ENCODE measurements at regions not wholly inside any gene's neighbourhood (a gene's known extent, or its start where the extent isn't known, plus 50 kb on each side); places are given as distances from the start of the nearest gene placed in this dataset.
"Not testable (repeated sequence)": the region's sequence is repeated elsewhere in the genome, so short reads cannot be mapped to it uniquely, and the experiment has no call there.

DNA sequence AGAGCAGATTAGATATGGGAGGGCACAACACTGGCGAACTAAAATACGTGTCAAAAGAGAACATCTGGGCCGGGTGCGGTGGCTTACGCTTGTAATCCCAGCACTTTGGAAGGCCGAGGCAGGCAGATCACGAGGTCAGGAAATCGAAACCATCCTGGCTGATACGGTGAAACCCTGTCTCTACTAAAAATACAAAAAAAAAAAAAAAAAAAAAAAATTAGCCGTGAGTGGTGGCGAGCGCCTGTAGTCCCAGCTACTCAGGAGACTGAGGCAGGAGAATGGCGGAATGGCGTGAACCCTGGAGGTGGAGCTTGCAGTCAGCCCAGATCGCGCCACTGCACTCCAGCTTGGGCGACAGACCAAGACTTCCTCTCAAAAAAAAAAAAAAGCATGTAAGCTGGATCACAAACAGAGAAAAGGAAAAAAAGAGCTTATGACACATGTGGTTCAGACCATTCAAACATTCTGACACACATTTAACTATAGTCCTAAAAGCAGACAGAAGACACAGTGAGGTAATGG is 1716.9 kb downstream of the SI start:
- H4K91ac ChIP-seq (ENCODE audit: low read length); H3K36me3 ChIP-seq (ENCODE audit: control insufficient read depth in 1 of 2, insufficient read depth in 2 of 2, low read depth in 1 of 2, low read length in 2 of 2); H3K14ac ChIP-seq (ENCODE audit: low read length in 2 of 2); H3K18ac ChIP-seq (ENCODE audit: low read depth in 1 of 2, low read length in 2 of 2); H2BK15ac ChIP-seq (ENCODE audit: low read depth, poor library complexity, severe bottlenecking); H2AFZ ChIP-seq (ENCODE audit: low read depth, low read length); H3K4ac ChIP-seq (ENCODE audit: low read depth in 1 of 2, low read length in 2 of 2); H3K27me3 ChIP-seq (ENCODE audit: control insufficient read depth in 1 of 2, insufficient read depth in 1 of 2, low read length in 2 of 2); H3K9me3 ChIP-seq (ENCODE audit: control insufficient read depth, low read length); H2BK5ac ChIP-seq (ENCODE audit: low read depth, low read length, poor library complexity, severe bottlenecking); H3K23ac ChIP-seq (ENCODE audit: low read length in 2 of 2); H2BK120ac ChIP-seq (ENCODE audit: low read depth, low read length); DNase-seq; H3K4me3 ChIP-seq (ENCODE audit: insufficient read depth in 1 of 2, low read depth in 1 of 2, low read length in 2 of 2); H4K8ac ChIP-seq (ENCODE audit: low read length); H2AK5ac ChIP-seq (ENCODE audit: low read length, severe bottlenecking); H3K9ac ChIP-seq (ENCODE audit: low read length); H2BK12ac ChIP-seq (ENCODE audit: low read length in 2 of 2); H3K27ac ChIP-seq (ENCODE audit: low read length, poor library complexity, severe bottlenecking); H3K4me1 ChIP-seq (ENCODE audit: control insufficient read depth, insufficient read depth, low read depth, low read length); H3K79me1 ChIP-seq (replicated peaks; ENCODE audit: low read length, poor library complexity, severe bottlenecking); H3K4me2 ChIP-seq (ENCODE audit: low read length, poor library complexity, severe bottlenecking): not testable (repeated sequence)
- 94% methylated on average over 9 of the region's 17 CpGs for WGBS

- H2AFZ ChIP-seq (ENCODE audit: low read depth, low read length): no peak overlapping the region
- no peak overlapping the region for H4K91ac ChIP-seq (ENCODE audit: low read length)
- H3K36me3 ChIP-seq (ENCODE audit: control insufficient read depth in 1 of 2, insufficient read depth in 2 of 2, low read depth in 1 of 2, low read length in 2 of 2): no peaks in the 10 kb centered on the region
Measured at GRCh38 chr3:163347944-163348343, 1730.4 kb downstream of the SI start.

GRCh38 chr3:163335429-163335828 is 1742.9 kb downstream of the SI start:
- Histone ChIP-seq H3K27me3 (ENCODE audit: control insufficient read depth in 1 of 2, insufficient read depth in 1 of 2, low read length in 2 of 2) (no peaks in the 10 kb centered on the region), H3K9me3 (ENCODE audit: control insufficient read depth, low read length) (peaks cover 14% of the 10 kb centered on the region), H3K27ac (ENCODE audit: low read length, poor library complexity, severe bottlenecking) (no peak overlapping the region), H2BK15ac (ENCODE audit: low read depth, poor library complexity, severe bottlenecking) (no peak overlapping the region), H3K18ac (ENCODE audit: low read depth in 1 of 2, low read length in 2 of 2) (no peak overlapping the region), H3K23ac (ENCODE audit: low read length in 2 of 2) (no peak overlapping the region), H4K91ac (ENCODE audit: low read length) (no peak overlapping the region), H3K14ac (ENCODE audit: low read length in 2 of 2) (no peak overlapping the region), H4K8ac (ENCODE audit: low read length) (no peak overlapping the region), H2AK5ac (ENCODE audit: low read length, severe bottlenecking) (no peak overlapping the region), H3K79me1 (replicated peaks; ENCODE audit: low read length, poor library complexity, severe bottlenecking) (no peaks in the 10 kb centered on the region), H2BK120ac (ENCODE audit: low read depth, low read length) (no peak overlapping the region), H2BK5ac (ENCODE audit: low read depth, low read length, poor library complexity, severe bottlenecking) (no peak overlapping the region), H3K36me3 (ENCODE audit: control insufficient read depth in 1 of 2, insufficient read depth in 2 of 2, low read depth in 1 of 2, low read length in 2 of 2) (no peaks in the 10 kb centered on the region), H2BK12ac (ENCODE audit: low read length in 2 of 2) (no peak overlapping the region), H3K4me3 (ENCODE audit: insufficient read depth in 1 of 2, low read depth in 1 of 2, low read length in 2 of 2) (no peak overlapping the region), H3K4ac (ENCODE audit: low read depth in 1 of 2, low read length in 2 of 2) (no peak overlapping the region), H3K4me1 (ENCODE audit: control insufficient read depth, insufficient read depth, low read depth, low read length) (no peaks in the 10 kb centered on the region), H3K9ac (ENCODE audit: low read length) (no peak overlapping the region), H2AFZ (ENCODE audit: low read depth, low read length) (no peak overlapping the region), H3K4me2 (ENCODE audit: low read length, poor library complexity, severe bottlenecking) (no peak overlapping the region)
- no peak for DNase-seq
- 56% methylated on average over 1 of the region's 1 CpG for WGBS

More at GRCh38 chr3:163347944-163348343, 1730.4 kb downstream of the SI start:
- Histone ChIP-seq H3K27me3 (ENCODE audit: control insufficient read depth in 1 of 2, insufficient read depth in 1 of 2, low read length in 2 of 2) (no peaks in the 10 kb centered on the region), H3K27ac (ENCODE audit: low read length, poor library complexity, severe bottlenecking) (no peak overlapping the region), H3K79me1 (replicated peaks; ENCODE audit: low read length, poor library complexity, severe bottlenecking) (no peaks in the 10 kb centered on the region), H3K14ac (ENCODE audit: low read length in 2 of 2) (no peak overlapping the region), H3K4me3 (ENCODE audit: insufficient read depth in 1 of 2, low read depth in 1 of 2, low read length in 2 of 2) (no peak overlapping the region), H2BK5ac (ENCODE audit: low read depth, low read length, poor library complexity, severe bottlenecking) (no peak overlapping the region), H2BK12ac (ENCODE audit: low read length in 2 of 2) (no peak overlapping the region), H3K4me2 (ENCODE audit: low read length, poor library complexity, severe bottlenecking) (no peak overlapping the region), H3K9me3 (ENCODE audit: control insufficient read depth, low read length) (peaks cover 3% of the 10 kb centered on the region), H3K18ac (ENCODE audit: low read depth in 1 of 2, low read length in 2 of 2) (no peak overlapping the region), H3K4ac (ENCODE audit: low read depth in 1 of 2, low read length in 2 of 2) (no peak overlapping the region), H2BK120ac (ENCODE audit: low read depth, low read length) (no peak overlapping the region), H4K8ac (ENCODE audit: low read length) (no peak overlapping the region), H2BK15ac (ENCODE audit: low read depth, poor library complexity, severe bottlenecking) (no peak overlapping the region), H3K9ac (ENCODE audit: low read length) (no peak overlapping the region), H3K4me1 (ENCODE audit: control insufficient read depth, insufficient read depth, low read depth, low read length) (no peaks in the 10 kb centered on the region), H2AK5ac (ENCODE audit: low read length, severe bottlenecking) (no peak overlapping the region), H3K23ac (ENCODE audit: low read length in 2 of 2) (no peak overlapping the region)
- DNase-seq: no peak
- WGBS: 90% methylated on average over 3 of the region's 3 CpGs

DNA sequence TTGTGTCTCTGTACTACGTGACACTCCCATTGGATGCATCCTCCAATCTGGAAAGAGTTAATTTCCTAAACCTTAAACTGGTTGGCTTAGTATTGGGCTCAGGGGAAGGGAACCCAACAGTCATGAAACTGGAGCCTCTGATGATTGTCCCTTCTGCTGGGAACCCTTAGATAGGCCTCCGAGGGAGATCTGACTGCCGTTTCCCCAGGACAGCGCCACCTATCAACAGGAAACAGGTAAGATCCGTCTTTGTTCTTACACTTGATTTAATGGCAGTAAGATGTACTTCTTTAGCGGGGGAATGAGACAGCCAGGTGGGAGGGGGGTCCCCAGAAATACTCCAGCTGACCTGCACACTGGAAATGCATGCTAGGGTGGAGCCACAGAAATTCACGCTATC is 1749.6 kb downstream of the SI start:
- H3K4ac ChIP-seq (ENCODE audit: low read depth in 1 of 2, low read length in 2 of 2): no peak overlapping the region
- H3K9me3 ChIP-seq (ENCODE audit: control insufficient read depth, low read length): peaks cover 37% of the 10 kb centered on the region
- H2BK120ac ChIP-seq (ENCODE audit: low read depth, low read length): no peak overlapping the region
- no peaks in the 10 kb centered on the region for H3K79me1 ChIP-seq (replicated peaks; ENCODE audit: low read length, poor library complexity, severe bottlenecking)
- no peak overlapping the region for H2BK15ac ChIP-seq (ENCODE audit: low read depth, poor library complexity, severe bottlenecking)
- H2BK5ac ChIP-seq (ENCODE audit: low read depth, low read length, poor library complexity, severe bottlenecking): no peak overlapping the region
- H2AK5ac ChIP-seq (ENCODE audit: low read length, severe bottlenecking): no peak overlapping the region
- no peak overlapping the region for H3K27ac ChIP-seq (ENCODE audit: low read length, poor library complexity, severe bottlenecking)
- DNase-seq: no peak
- peak overlapping the region; percentile 64 for H4K8ac ChIP-seq (ENCODE audit: low read length)
- no peaks in the 10 kb centered on the region for H3K36me3 ChIP-seq (ENCODE audit: control insufficient read depth in 1 of 2, insufficient read depth in 2 of 2, low read depth in 1 of 2, low read length in 2 of 2)
- H2BK12ac ChIP-seq (ENCODE audit: low read length in 2 of 2): peak overlapping the region in 1 of 2 experiments; percentile 45
- H3K4me3 ChIP-seq (ENCODE audit: insufficient read depth in 1 of 2, low read depth in 1 of 2, low read length in 2 of 2): no peak overlapping the region
- H3K4me1 ChIP-seq (ENCODE audit: control insufficient read depth, insufficient read depth, low read depth, low read length): no peaks in the 10 kb centered on the region
- no peak overlapping the region for H3K14ac ChIP-seq (ENCODE audit: low read length in 2 of 2)
- no peak overlapping the region for H4K91ac ChIP-seq (ENCODE audit: low read length)
- WGBS: 93% methylated on average over 7 of the region's 7 CpGs
- H3K4me2 ChIP-seq (ENCODE audit: low read length, poor library complexity, severe bottlenecking): no peak overlapping the region
- no peak overlapping the region for H2AFZ ChIP-seq (ENCODE audit: low read depth, low read length)
- H3K9ac ChIP-seq (ENCODE audit: low read length): no peak overlapping the region
- no peak overlapping the region for H3K18ac ChIP-seq (ENCODE audit: low read depth in 1 of 2, low read length in 2 of 2)
- H3K27me3 ChIP-seq (ENCODE audit: control insufficient read depth in 1 of 2, insufficient read depth in 1 of 2, low read length in 2 of 2): no peaks in the 10 kb centered on the region
- no peak overlapping the region for H3K23ac ChIP-seq (ENCODE audit: low read length in 2 of 2)

Data from mesenchymal stem cell (in vitro differentiated cells and primary cell).